Heart right ventricle (tissue), 16 donors: ENCODE measurements at regions not wholly inside any gene's neighbourhood (a gene's known extent, or its start where the extent isn't known, plus 50 kb on each side); places are given as distances from the start of the nearest gene placed in this dataset.
A peak's percentile ranks its signal among the peaks of the same experiment; 100 is the strongest.

Experiments
- ATAC-seq, 8 donors: fragments of 200-7000 bp; cut with Tn5 transposase; one replicate each; pipeline ENCODE4 v1.9.1; 2020; ENCODE audit warnings: mild to moderate bottlenecking in 8 of 8, moderate library complexity in 8 of 8, moderate number of reproducible peaks in 1 of 8
- DNase-seq, 2 donors: peaks; one replicate each; pipeline ENCODE4 v3.0.0-alpha.2; 2020
- H3K27ac ChIP-seq, 10 donors: fragments of 200-600 bp; sonication (generic) in 2 of 10; one replicate each; pipeline versions ENCODE4 v1.5.0 to v1.8.0; 2020 to 2022; ENCODE audit warnings: mild to moderate bottlenecking in 3 of 10
- H3K27me3 ChIP-seq, 7 donors: fragments of 200-600 bp; one replicate each; pipeline ENCODE4 v1.8.0; 2021 to 2022; ENCODE audit warnings: mild to moderate bottlenecking in 2 of 7
- H3K36me3 ChIP-seq, 9 donors: fragments of 200-600 bp; sonication (generic) in 1 of 9; one replicate each; pipeline versions ENCODE4 v1.5.0 to v1.8.0; 2020 to 2022; ENCODE audit warnings: mild to moderate bottlenecking in 2 of 9
- H3K4me1 ChIP-seq, 9 donors: fragments of 200-600 bp; sonication (generic) in 1 of 9; one replicate each; pipeline versions ENCODE4 v1.5.0 to v1.8.0; 2020 to 2022; ENCODE audit warnings: mild to moderate bottlenecking in 4 of 9
- H3K4me3 ChIP-seq, 10 donors: fragments of 200-600 bp; sonication (generic) in 2 of 10; one replicate each; pipeline versions ENCODE4 v1.5.0 to v1.8.0; 2020 to 2022; ENCODE audit warnings: mild to moderate bottlenecking in 7 of 10, moderate library complexity in 2 of 10
- H3K9me3 ChIP-seq, 11 donors: fragments of 200-600 bp in 10 of 11; sonication (generic) in 2 of 11; one replicate each; pipeline versions ENCODE4 v1.5.0 to v1.8.0; 2013 to 2022; ENCODE audit warnings: mild to moderate bottlenecking in 2 of 11, control low read depth in 1 of 11, moderate library complexity in 1 of 11
- WGBS, 2 donors: extraction: QIAGEN DNeasy Blood & Tissue Kit; methylation state at CpG; one replicate each; pipeline ENCODE4 v1.1.7; 2013; ENCODE audit warnings: inconsistent platforms in 1 of 2; 5-methylcytosine and 5-hydroxymethylcytosine counted together
- intact Hi-C, 10 donors: fragments of 100-400 bp; cut with DNase I; formaldehyde crosslinking; loops; one replicate each; pipeline versions ENCODE4 v1.11.1 to v1.14.2; 2022
- TF ChIP-seq, protein P1 (sequence below), 9 donors: fragments of 200-600 bp; sonication (generic) in 2 of 9; IDR thresholded peaks; one replicate each; pipeline versions ENCODE4 v1.5.0 to v1.8.0; 2021 to 2022; ENCODE audit warnings: antibody characterized with exemption in 9 of 9, mild to moderate bottlenecking in 5 of 9, moderate library complexity in 1 of 9
- donor health status: Arrhythmogenic right ventricular cardiomyopathy.
- donor health status: ischemic (EF 13 %, LVEDD 7.1; RV severe dilation, severe dysfunction).
- donor health status: healthy with polysubstance abuse.
- donor health status: DM: no; HTN: yes; CAD: no.
- donor health status: DM: no; HTN: no; CAD: no.
- donor health status: ischemic (EF 25% LVEDD 6.9; RV normal size, moderate dysfunction).
- donor health status: ischemic (EF 25% LVEDD 5.7; RV mildly dilated, moderate dysfunction).
- donor health status: healthy.
- donor health status: DM: yes; HTN: yes; CAD: no.
- donor health status: Ischemic cardiomyopathy.
- donor health status: ischemic (EF 35%, LVEDD 5.7; RV mildly dilated, moderate dysfunction).
- donor health status: nonischemic (EF 11% LVEDD 7.7; RV severe dilation, severe dysfunction).
- donor health status: DM: yes; HTN: yes; CAD: no.
- donor health status: PGD.
- donor health status: ischemic (EF 29% LVEDD 5.4; RV normal size, mild dysfunction).
- donor health status: nonischemic (EF 23%, LVEDD 6.1; RV moderate dilation, normal function).

DNA sequence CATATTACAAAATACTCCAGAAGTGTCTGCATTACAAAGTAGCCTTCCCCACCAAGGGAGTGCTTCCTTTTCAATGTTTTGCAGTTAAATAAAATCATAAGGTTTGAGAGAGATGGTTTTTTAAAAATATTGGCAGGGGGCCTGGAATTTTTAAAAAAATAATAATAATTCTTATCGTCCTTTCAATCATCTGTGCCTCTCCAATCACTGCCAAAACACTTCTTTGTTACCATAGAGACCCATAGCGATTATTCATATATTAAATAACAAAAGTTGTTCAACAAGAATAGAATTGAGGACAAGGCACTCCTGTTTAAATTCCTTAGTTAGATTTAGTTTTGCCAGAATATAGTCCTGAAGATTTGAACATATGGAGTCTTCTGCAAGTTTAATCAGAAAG lies 203.1 kb downstream of the FAT4 start:
- 44 to 49% methylated on average over 2 of the region's 2 CpGs for WGBS, 2 donors
- Histone ChIP-seq H3K9me3 (peaks cover 0 to 14% (median 0%) of the 10 kb centered on the region in 11 donors), H3K36me3 (no peaks in the 10 kb centered on the region), H3K27me3 (no peaks in the 10 kb centered on the region), H3K4me1 (peaks cover 0 to 33% (median 4%) of the 10 kb centered on the region in 9 donors), H3K4me3 (no peak overlapping the region), H3K27ac (no peak overlapping the region)
- DNase-seq, result no peak
- TF ChIP-seq, protein P1, sequence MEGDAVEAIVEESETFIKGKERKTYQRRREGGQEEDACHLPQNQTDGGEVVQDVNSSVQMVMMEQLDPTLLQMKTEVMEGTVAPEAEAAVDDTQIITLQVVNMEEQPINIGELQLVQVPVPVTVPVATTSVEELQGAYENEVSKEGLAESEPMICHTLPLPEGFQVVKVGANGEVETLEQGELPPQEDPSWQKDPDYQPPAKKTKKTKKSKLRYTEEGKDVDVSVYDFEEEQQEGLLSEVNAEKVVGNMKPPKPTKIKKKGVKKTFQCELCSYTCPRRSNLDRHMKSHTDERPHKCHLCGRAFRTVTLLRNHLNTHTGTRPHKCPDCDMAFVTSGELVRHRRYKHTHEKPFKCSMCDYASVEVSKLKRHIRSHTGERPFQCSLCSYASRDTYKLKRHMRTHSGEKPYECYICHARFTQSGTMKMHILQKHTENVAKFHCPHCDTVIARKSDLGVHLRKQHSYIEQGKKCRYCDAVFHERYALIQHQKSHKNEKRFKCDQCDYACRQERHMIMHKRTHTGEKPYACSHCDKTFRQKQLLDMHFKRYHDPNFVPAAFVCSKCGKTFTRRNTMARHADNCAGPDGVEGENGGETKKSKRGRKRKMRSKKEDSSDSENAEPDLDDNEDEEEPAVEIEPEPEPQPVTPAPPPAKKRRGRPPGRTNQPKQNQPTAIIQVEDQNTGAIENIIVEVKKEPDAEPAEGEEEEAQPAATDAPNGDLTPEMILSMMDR (IDR thresholded peaks at IDR 0.05), result no peak
- ATAC-seq, result peak in 3 of 8 donors; percentile 17 to 56 (median 24)
- intact Hi-C loops, result no loop called here

DNA sequence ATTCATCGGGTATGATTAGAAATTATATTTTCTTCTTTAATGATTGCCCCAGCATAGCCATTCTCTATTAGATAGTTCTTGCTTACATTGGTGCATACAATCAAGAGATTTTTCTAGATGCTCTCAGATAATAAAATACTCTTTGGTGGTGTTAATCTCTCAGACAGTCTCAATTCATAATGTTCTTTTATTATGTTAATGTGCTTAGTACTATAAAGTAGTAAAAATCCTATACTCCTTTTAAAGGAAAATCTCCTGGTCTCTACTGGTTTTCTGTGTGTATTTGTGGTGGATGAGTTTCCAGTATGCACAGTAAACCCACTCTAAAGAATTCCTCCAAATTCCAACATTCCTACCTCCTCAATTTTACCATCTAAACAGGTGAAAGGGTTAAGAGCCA lies 203.5 kb downstream of the FAT4 start:
- H3K27ac ChIP-seq, result no peak overlapping the region
- peaks cover 0 to 14% (median 0%) of the 10 kb centered on the region in 11 donors for H3K9me3 ChIP-seq
- TF ChIP-seq, protein P1 (IDR thresholded peaks at IDR 0.05), result no peak
- H3K4me1 ChIP-seq, result peaks cover 0 to 33% (median 4%) of the 10 kb centered on the region in 9 donors
- no peaks in the 10 kb centered on the region for H3K27me3 ChIP-seq
- DNase-seq (no peak), ATAC-seq (no peak)
- WGBS, 2 donors, result 84 to 92% methylated on average over 1 of the region's 1 CpG
- no peaks in the 10 kb centered on the region for H3K36me3 ChIP-seq
- H3K4me3 ChIP-seq, result no peak overlapping the region
- intact Hi-C loops, result no loop called here

DNA sequence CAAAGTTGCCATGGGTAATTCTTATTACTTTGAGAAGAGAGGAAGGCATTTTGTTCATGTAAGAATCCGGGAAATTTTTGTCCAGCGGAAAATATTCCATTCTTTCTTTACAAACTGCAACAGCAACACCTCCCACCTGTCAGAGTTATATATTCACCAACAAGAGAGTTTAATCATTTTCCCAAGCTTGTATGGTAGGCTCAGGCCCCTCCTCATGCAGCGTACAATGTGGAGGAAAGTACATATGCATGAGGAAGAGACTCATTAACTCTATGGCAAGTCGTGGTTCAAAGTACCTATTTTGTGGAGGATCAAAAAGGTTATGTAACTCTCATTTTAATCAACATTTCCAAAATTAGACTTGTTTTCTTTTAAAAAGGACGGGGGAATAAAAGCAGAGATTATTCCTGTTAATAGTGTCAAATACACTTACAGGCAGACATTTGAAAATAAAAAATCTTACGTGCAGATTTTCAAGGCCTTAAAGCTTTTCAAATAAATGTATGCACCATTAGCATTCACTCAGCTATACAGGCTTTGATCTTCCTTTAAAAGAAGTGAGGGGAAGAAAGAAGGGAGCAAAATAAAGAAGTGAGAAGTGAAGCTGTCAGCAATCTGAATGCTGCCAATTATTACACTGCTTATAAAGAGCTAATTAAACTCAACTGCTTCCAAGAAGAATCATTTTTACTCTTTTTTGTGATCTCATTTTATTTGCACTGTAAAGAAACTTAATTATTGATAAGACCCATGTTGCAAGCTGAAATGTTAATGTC lies 204.8 kb downstream of the FAT4 start:
- peaks cover 0 to 33% (median 4%) of the 10 kb centered on the region in 9 donors for H3K4me1 ChIP-seq
- 70 to 75% methylated on average over 6 of the region's 6 CpGs for WGBS, 2 donors

DNA sequence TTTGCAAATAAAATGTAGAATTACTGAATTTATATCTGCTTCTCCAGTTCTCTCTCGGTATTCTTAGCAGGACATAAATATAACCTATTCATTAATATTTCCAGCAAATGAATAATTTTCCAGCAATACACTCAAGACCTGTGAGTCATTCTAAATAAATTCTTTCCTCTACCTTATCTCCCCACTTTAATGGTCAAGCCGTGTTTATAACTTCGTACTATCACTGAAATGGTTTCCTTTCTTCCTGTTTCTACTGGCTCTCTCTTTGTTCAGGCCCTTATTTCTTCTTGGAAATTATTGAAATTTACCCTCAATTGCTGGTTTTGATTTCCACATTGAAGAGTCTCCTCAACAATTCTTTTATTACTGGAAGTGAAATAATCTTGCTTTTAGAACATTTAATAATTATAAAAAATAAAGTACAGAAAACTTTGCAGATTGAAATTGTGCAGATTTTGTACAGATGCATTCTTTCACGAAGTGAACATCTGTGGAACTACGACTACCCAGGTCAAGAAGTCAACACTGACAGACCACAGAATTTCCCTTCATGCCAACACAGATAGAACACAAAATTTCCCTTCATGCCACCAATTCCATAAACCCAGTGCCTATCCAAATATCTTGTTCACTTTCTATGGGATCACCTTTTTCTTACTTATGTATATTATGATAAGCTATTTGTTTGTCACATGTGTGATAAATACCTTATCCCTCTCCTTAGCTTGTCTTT lies 205.7 kb downstream of the FAT4 start:
- Histone ChIP-seq H3K9me3 (peaks cover 0 to 4% (median 0%) of the 10 kb centered on the region in 11 donors), H3K27ac (peak overlapping the region in 4 of 10 donors; percentile 25 to 39 (median 34)), H3K36me3 (no peaks in the 10 kb centered on the region), H3K4me1 (peaks cover 0 to 33% (median 4%) of the 10 kb centered on the region in 9 donors), H3K27me3 (no peaks in the 10 kb centered on the region), H3K4me3 (no peak overlapping the region)
- TF ChIP-seq, protein P1 (IDR thresholded peaks at IDR 0.05), result no peak
- peak in 4 of 8 donors; percentile 24 to 77 (median 40) for ATAC-seq
- no peak for DNase-seq
- 46 to 50% methylated on average over 5 of the region's 5 CpGs for WGBS, 2 donors
- intact Hi-C loops, result loop anchor here in 1 of 10 donors (10.0 kb wide), 1 partner anchor 214 kb away; no protein-coding TSS in a partner anchor

More for the DNA sequence above, 204.8 kb downstream of the FAT4 start:
- Histone ChIP-seq H3K36me3 (no peaks in the 10 kb centered on the region), H3K27ac (peak overlapping the region in 3 of 10 donors; percentile 25 to 35 (median 33)), H3K27me3 (no peaks in the 10 kb centered on the region), H3K9me3 (peaks cover 0 to 12% (median 0%) of the 10 kb centered on the region in 11 donors), H3K4me3 (no peak overlapping the region)
- DNase-seq (no peak), ATAC-seq (no peak)
- TF ChIP-seq, protein P1 (IDR thresholded peaks at IDR 0.05), result no peak
- intact Hi-C loops, result loop anchor here in 1 of 10 donors (10.0 kb wide), 1 partner anchor 215 kb away; no protein-coding TSS in a partner anchor
